H9 (cell line): ENCODE measurements at regions not wholly inside any gene's neighbourhood (a gene's known extent, or its start where the extent isn't known, plus 50 kb on each side); places are given as distances from the start of the nearest gene placed in this dataset.
A peak's percentile ranks its signal among the peaks of the same experiment; 100 is the strongest.

ENCODE experiments used
- DNase-seq: peaks from one replicate; pipeline ENCODE4 v3.0.0-alpha.2; 2017
- H2AFZ ChIP-seq: one replicate; pipeline ENCODE4 v1.6.1; 2013; ENCODE audit warnings: mild to moderate bottlenecking, low read length, control low read depth, moderate library complexity
- H2AK5ac ChIP-seq: 2 replicates; pipeline ENCODE4 v1.6.1; 2013; ENCODE audit warnings: low read length, control low read depth, mixed read lengths; ENCODE audit not compliant: insufficient read length
- H2BK120ac ChIP-seq: one replicate; pipeline ENCODE4 v1.6.1; 2013; ENCODE audit warnings: low read depth, mild to moderate bottlenecking, low read length, control low read depth, inconsistent platforms; ENCODE audit not compliant: poor library complexity, severe bottlenecking
- H2BK12ac ChIP-seq: 2 replicates; pipeline ENCODE4 v1.6.1; 2013; ENCODE audit warnings: low read length, control low read depth, mixed read lengths, low read depth; ENCODE audit not compliant: insufficient read length
- H2BK15ac ChIP-seq: 2 replicates; pipeline ENCODE4 v1.6.1; 2013; ENCODE audit warnings: low read depth, low read length, control low read depth
- H2BK20ac ChIP-seq: one replicate; pipeline ENCODE4 v1.6.1; 2013; ENCODE audit warnings: low read depth, mild to moderate bottlenecking, low read length, control low read depth, inconsistent platforms; ENCODE audit not compliant: poor library complexity, severe bottlenecking
- H2BK5ac ChIP-seq: 2 replicates; pipeline ENCODE4 v1.6.1; 2013; ENCODE audit warnings: low read length, control low read depth, mixed read lengths; ENCODE audit not compliant: insufficient read length
- H3K14ac ChIP-seq: 2 replicates; pipeline ENCODE4 v1.6.1; 2013; ENCODE audit warnings: low read length, control low read depth; ENCODE audit not compliant: insufficient read depth
- H3K18ac ChIP-seq: 2 replicates; pipeline ENCODE4 v1.6.1; 2013; ENCODE audit warnings: low read depth, mild to moderate bottlenecking, mixed read lengths, low read length, control low read depth; ENCODE audit not compliant: insufficient read length
- H3K23ac ChIP-seq: 2 replicates; pipeline ENCODE4 v1.6.1; 2013; ENCODE audit warnings: low read length, control low read depth, mixed read lengths, low read depth; ENCODE audit not compliant: insufficient read length
- H3K23me2 ChIP-seq: 2 replicates; pipeline ENCODE4 v1.6.1; 2013; ENCODE audit warnings: low read depth, mild to moderate bottlenecking, mixed read lengths, low read length, control low read depth; ENCODE audit not compliant: insufficient read length, poor library complexity, severe bottlenecking
- H3K27ac ChIP-seq: 2 replicates; pipeline ENCODE4 v1.5.1; 2013; ENCODE audit warnings: low read length, control low read depth, mixed read lengths, low read depth; ENCODE audit not compliant: insufficient read length
- H3K27me3 ChIP-seq: 2 replicates; pipeline ENCODE4 v1.6.1; 2013; ENCODE audit warnings: low read length, control low read depth, inconsistent platforms; ENCODE audit not compliant: insufficient read depth
- H3K4ac ChIP-seq: 2 replicates; pipeline ENCODE4 v1.6.1; 2013; ENCODE audit warnings: low read depth, mild to moderate bottlenecking, control low read depth, inconsistent platforms, low read length, moderate library complexity
- H3K4me1 ChIP-seq: 2 replicates; pipeline ENCODE4 v1.6.1; 2013; ENCODE audit warnings: low read length, control low read depth, inconsistent platforms; ENCODE audit not compliant: insufficient read depth
- H3K4me2 ChIP-seq: 2 replicates; pipeline ENCODE4 v1.6.1; 2013; ENCODE audit warnings: low read length, control low read depth, mixed read lengths; ENCODE audit not compliant: insufficient read length, insufficient read depth
- H3K56ac ChIP-seq: 2 replicates; pipeline ENCODE4 v1.6.1; 2013; ENCODE audit warnings: low read depth, mild to moderate bottlenecking, mixed read lengths, low read length, control low read depth; ENCODE audit not compliant: insufficient read length
- H3K79me1 ChIP-seq: 2 replicates; pipeline ENCODE4 v1.6.1; 2013; ENCODE audit warnings: low read depth, mild to moderate bottlenecking, moderate library complexity, low read length, control low read depth, inconsistent platforms; ENCODE audit not compliant: insufficient read depth, poor library complexity, severe bottlenecking
- H3K79me2 ChIP-seq: 2 replicates; pipeline ENCODE4 v1.6.1; 2013; ENCODE audit warnings: low read length, control low read depth, inconsistent platforms; ENCODE audit not compliant: insufficient read depth
- H3K9ac ChIP-seq: 2 replicates; pipeline ENCODE4 v1.6.1; 2013; ENCODE audit warnings: low read length, control low read depth, mixed read lengths; ENCODE audit not compliant: insufficient read length; ENCODE audit errors: extremely low read depth
- H3K9me3 ChIP-seq: one replicate; pipeline ENCODE4 v1.6.1; 2013; ENCODE audit warnings: low read depth, low read length, inconsistent platforms; ENCODE audit not compliant: control insufficient read depth
- H3T11ph ChIP-seq: one replicate; pipeline ENCODE4 v1.6.1; 2013; ENCODE audit warnings: mild to moderate bottlenecking, low read length, control low read depth, inconsistent platforms
- H4K20me1 ChIP-seq: one replicate; pipeline ENCODE4 v1.6.1; 2013; ENCODE audit not compliant: control insufficient read depth, insufficient read length, insufficient read depth
- H4K5ac ChIP-seq: 2 replicates; pipeline ENCODE4 v1.6.1; 2013; ENCODE audit warnings: low read depth, mild to moderate bottlenecking, mixed read lengths, low read length, control low read depth; ENCODE audit not compliant: insufficient read length
- H4K8ac ChIP-seq: replicated peaks from 2 replicates; pipeline ENCODE4 v1.6.1; 2013; ENCODE audit warnings: low read length, control low read depth, mixed read lengths, low read depth; ENCODE audit not compliant: insufficient read length
- H4K91ac ChIP-seq: 2 replicates; pipeline ENCODE4 v1.6.1; 2013; ENCODE audit warnings: low read depth, mild to moderate bottlenecking, moderate library complexity, mixed read lengths, low read length, control low read depth; ENCODE audit not compliant: insufficient read length
- H3K27ac Mint-ChIP-seq, 3 experiments: 2 replicates in 2 of 3; 3 replicates in 1 of 3; pipeline ENCODE4 v1.8.0; 2020 to 2021; ENCODE audit warnings: mixed read lengths in 3 of 3, mild to moderate bottlenecking in 1 of 3, moderate library complexity in 1 of 3
- H3K27me3 Mint-ChIP-seq: 2 replicates; pipeline ENCODE4 v1.8.0; 2021; ENCODE audit warnings: low read depth, mild to moderate bottlenecking, moderate library complexity, mixed read lengths
- H3K36me3 Mint-ChIP-seq, 3 experiments: 2 replicates in 2 of 3; 3 replicates in 1 of 3; pipeline ENCODE4 v1.8.0; 2020 to 2021; ENCODE audit warnings: low read depth in 3 of 3, mixed read lengths in 3 of 3; ENCODE audit not compliant: insufficient read depth in 1 of 3
- H3K4me1 Mint-ChIP-seq, 2 experiments: 2 replicates each; pipeline ENCODE4 v1.8.0; 2020; ENCODE audit warnings: mixed read lengths in 2 of 2
- H3K4me3 Mint-ChIP-seq, 2 experiments: 2 replicates in 1 of 2; 3 replicates in 1 of 2; pipeline ENCODE4 v1.8.0; 2020 to 2021; ENCODE audit warnings: mild to moderate bottlenecking in 2 of 2, mixed read lengths in 2 of 2, moderate library complexity in 1 of 2
- H3K9me3 Mint-ChIP-seq, 2 experiments: 2 replicates in 1 of 2; 3 replicates in 1 of 2; pipeline ENCODE4 v1.8.0; 2020; ENCODE audit warnings: mild to moderate bottlenecking in 2 of 2, mixed read lengths in 2 of 2, moderate library complexity in 1 of 2
- CTCF ChIP-seq: fragments of 200-600 bp; sonication (generic); conservative IDR thresholded peaks from 3 replicates; pipeline ENCODE4 v1.8.0; 2021; ENCODE audit warnings: antibody characterized with exemption, mild to moderate bottlenecking
- WGBS: extraction: QIAGEN DNeasy Blood & Tissue Kit; methylation state at CpG from one replicate; pipeline ENCODE4 v1.1.7; 2013; ENCODE audit warnings: missing lambda C conversion rate, low lambda C conversion rate, mixed read lengths; ENCODE audit not compliant: insufficient read length; ENCODE audit errors: extremely low coverage; 5-methylcytosine and 5-hydroxymethylcytosine counted together

GRCh38 chr3:13174011-13174802 lies 101.0 kb upstream of the IQSEC1 start:
- H3K4me3 Mint-ChIP-seq = no peak overlapping the region
- Histone ChIP-seq H3K23me2 (no peaks in the 10 kb centered on the region), H4K20me1 (no peaks in the 10 kb centered on the region), H3K27ac (no peak overlapping the region), H4K5ac (no peak overlapping the region), H3K27me3 (no peaks in the 10 kb centered on the region), H3K23ac (no peak overlapping the region), H3K4ac (no peak overlapping the region), H4K91ac (no peak overlapping the region), H3K14ac (peak overlapping the region; percentile 49), H3K4me1 (no peaks in the 10 kb centered on the region), H2BK15ac (no peak overlapping the region), H3K56ac (no peak overlapping the region), H4K8ac (no peak overlapping the region), H2BK12ac (no peak overlapping the region), H2AFZ (no peak overlapping the region), H3K79me2 (no peaks in the 10 kb centered on the region), H3K79me1 (no peaks in the 10 kb centered on the region), H3K18ac (no peak overlapping the region), H2BK20ac (no peak overlapping the region), H3T11ph (no peak overlapping the region), H2AK5ac (no peak overlapping the region), H3K9me3 (peaks cover 6% of the 10 kb centered on the region), H3K9ac (no peak overlapping the region), H2BK120ac (no peak overlapping the region), H3K4me2 (no peak overlapping the region), H2BK5ac (no peak overlapping the region)
- no peak for TF ChIP-seq CTCF
- H3K36me3 Mint-ChIP-seq = peaks cover 9 to 20% (median 15%) of the 10 kb centered on the region in 3 experiments
- DNase-seq = no peak
- peaks cover 13% of the 10 kb centered on the region in 2 experiments for H3K4me1 Mint-ChIP-seq
- no CpG with 5 or more reads among the region's 17 CpGs for WGBS
- peaks cover 3% of the 10 kb centered on the region; the same call in 1 of the 2 replicates for H3K27me3 Mint-ChIP-seq
- 0 out of 7 replicates have a peak overlapping the region, but pooled peaks of 1 of the 3 experiments have one; percentile 37 for H3K27ac Mint-ChIP-seq
- H3K9me3 Mint-ChIP-seq = peaks cover 23 to 25% of the 10 kb centered on the region in 2 experiments
